NCI-H524 treated with DMSO at 0.1 percent for 48 hours (cell line): ENCODE measurements at regions not wholly inside any gene's neighbourhood (a gene's known extent, or its start where the extent isn't known, plus 50 kb on each side); places are given as distances from the start of the nearest gene placed in this dataset.

Experiments
- DNase-seq: peaks from one replicate; lab custom pipeline; 2025; lab: John Stamatoyannopoulos, UW

DNA sequence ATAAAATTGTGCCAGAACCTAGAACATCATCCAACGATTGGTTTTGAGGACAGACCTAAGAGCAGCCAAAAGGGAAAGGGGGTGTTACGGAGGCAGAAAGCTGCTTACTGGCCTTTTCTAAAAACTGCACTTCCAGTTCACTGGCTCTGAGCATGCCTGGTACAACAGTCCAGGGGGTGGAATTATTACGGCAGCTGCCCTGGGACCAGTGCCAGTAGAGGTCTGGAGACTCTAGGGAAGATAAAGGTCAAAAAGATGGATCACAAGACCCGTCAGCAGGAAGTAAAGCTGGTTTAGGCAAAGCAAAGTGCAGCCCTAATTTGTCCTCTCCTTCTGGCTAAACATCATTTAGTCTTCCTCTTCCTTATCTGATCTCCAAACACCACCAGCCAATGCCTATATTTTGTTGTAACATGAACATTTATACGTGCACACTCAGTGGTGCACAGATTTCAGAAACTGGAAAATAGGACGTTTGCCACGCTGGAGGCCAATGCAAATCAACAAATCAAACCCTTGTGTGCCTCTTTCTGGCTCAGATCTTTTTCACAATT, 216.4 kb upstream of the DPP6 start:
- no peak for DNase-seq

DNA sequence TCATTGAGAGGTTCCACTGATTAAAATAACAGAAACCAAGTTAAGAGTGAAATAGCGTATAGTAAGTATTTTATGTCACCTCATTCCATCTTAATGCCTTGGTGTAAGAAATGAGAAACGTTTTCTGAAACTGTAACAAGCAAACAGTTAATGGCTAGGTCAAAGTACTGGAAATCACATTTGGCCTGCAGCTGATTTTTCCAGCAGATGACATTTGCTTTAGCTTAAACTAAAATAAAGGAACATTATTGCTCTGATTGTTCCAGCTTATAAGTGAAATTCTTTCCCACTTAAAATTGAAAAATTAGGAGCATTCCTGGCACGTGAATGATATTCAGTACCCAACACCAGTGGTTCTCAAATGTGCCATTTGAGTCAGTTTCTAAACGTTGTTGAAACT, 213.6 kb upstream of the DPP6 start:
- no peak for DNase-seq

DNA sequence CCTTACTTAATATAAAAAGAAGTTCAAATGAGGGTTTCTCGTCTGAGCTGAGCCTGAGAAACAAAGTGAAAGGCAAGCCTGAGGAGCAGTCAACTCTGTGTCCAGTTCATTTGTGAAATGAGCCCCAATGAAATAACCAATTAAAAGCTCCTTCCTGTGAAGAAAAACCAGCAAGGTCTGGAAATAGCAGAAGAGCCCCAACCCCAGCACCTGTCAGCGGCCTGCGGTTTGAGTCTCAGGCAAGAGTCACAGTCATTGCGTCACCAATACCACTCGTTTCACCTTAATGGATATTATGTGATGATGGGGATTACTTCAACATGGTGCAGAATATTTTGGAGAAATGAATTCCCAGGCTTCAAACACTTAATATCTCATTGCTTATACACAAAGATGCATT, 211.3 kb upstream of the DPP6 start:
- DNase-seq = no peak

DNA sequence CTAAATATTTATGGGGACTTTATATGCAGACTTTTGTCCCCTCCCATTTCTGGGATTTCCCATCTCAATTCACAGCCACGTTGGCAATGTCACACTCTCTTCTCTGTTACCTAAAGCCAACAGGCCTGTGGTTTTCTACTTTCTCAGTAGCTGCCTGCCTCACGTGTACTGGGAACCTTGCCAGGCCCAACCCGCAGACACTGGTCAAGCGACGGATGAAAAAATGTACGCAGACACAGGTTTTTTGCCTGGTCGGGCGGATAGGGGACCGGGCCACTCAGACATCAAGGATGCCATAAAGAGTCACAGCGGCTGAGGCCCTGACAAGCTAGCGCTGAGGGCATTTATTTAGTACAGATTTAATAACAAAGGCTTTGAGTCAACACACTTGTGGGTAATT, 204.4 kb upstream of the DPP6 start:
- no peak for DNase-seq

DNA sequence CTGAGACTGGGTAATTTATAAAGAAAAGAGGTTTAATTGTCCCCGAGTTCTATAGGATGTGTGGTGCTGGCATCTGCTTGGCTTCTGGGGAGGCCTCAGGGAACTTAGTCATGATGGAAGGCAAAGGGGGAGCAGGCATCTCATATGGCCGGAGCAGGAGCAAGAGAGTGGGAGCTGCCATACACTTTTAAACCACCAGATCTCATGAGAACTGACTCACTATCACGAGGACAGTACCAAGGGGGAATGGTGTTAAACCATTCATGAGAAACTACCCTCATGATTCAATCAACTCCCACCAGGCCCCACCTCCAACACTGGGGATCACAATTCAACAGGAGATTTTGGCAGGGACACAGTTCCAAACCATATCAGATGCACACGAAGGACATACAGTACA, 199.9 kb upstream of the DPP6 start:
- DNase-seq = no peak

DNA sequence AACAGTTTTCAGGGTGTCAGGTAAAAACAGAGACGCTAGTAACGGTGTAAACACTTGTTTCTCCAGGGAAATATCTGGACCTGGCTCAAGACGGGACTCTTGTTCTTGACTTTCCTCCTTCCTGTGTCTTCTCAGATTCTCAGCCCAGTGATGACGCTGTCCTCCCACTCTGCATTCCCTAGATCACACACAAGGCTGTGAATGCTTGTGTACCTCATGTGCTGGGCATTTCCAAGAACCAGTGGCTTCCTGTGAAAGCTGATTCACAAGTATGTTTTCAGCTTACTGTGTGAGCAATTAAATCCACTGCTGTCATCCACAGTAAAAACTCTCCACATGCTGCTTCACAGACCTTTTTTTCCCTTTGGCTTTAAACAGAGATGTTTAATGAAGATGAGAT, 193.8 kb upstream of the DPP6 start:
- DNase-seq = no peak

DNA sequence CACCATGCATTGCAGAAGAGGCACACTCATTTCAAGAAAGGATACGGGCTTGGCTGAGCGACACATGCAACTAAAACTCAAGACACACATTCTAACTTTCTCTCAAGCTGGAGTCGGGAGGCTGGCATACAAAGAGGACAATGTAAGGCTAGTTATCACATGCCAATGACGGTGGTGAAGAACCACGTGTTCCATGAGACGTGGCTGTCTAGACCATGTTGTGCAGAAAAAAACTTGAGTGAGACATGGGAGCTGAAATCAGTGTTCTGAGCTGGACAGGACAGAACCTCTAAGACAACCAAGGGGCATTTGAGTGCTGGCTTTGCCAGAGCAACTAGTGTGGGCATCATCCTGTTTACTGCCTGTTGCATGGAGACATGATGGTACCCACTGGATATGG, 193.0 kb upstream of the DPP6 start:
- DNase-seq = no peak

DNA sequence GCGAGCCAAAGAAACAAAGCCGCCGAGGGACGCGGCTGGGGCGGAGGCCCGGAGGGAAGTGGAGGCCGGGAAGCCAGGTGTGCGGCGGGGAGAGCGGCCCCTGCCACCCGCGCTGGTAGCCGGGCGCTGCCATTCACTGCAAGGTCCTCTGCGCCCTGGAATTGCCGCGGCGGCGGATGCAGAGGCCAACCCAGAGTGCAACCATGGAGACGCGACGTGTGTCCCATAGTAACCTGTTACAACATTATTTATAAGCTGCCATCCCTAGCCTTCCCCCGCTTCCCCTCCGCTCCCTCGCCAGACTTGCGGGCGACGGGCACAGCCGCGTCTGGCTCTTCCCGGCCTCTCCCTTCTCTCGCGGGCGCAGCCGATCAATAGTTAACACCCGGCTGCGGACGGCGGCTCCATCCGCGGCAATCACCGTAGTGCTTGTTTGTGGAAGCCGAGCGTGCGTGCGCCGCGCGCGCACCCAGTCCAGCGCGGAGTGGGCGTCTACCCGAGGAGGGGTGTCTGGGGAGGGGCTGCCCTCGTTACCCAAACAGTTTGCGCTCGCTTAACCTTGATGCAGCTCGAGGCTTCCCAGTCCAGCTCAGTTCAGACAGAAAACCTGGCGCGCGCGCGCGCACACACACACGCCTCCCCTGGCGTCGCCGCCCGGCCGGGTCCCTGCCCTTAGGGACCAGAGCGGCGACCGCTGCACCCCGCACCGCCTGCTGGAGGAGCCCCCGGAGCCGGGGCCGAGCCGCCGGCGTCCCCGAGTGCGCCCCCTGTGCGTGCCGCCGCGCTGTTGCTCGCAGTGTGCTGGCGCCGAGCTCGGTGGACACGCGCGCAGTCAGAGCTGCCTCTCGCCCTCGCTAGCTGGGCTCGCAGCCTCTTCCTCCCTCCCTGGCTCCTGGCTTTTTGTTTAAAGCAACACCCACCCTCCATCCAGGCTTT, 165.4 kb upstream of the DPP6 start:
- DNase-seq = peak; percentile 4

DNA sequence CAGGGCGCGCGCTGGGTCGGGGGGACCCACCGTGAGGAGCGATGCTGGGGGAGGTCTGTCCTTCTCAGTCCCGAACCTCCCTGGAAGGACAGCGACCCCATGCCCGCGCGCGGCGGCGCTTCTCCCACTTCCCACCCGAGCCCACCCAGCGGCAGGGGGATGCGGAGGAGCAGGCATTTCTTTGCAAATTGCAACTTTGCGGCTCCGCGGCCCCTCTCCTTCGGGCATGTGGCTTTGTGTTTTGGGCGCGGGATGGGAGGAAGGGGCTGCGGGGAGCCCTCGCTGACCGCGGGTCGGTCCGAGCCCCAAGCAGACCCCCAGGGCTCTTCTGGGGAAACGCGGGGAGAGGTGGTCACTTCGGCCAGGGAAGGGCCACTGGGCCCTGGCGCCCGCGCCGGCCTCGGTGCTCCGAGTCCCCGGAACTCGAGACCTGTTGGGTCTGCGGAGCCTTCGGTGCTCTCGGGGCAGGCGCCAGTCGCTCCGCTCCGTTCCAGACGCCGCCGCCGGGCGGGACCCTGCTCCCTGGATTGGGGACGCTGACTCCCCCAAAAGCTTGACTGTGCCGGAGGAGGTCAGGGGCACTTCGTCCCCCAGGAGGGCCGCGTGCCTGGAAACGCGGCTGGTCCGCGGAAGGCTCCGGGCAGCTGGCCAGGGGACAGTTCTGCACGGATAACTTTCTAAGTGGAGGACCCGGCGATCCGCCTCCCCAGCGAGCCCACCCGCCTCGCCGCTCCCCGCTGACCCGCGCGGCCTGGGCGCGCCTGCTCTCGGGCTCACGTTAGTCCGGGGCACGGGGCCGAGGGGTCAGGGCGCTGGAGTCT, 164.2 kb upstream of the DPP6 start:
- no peak for DNase-seq

DNA sequence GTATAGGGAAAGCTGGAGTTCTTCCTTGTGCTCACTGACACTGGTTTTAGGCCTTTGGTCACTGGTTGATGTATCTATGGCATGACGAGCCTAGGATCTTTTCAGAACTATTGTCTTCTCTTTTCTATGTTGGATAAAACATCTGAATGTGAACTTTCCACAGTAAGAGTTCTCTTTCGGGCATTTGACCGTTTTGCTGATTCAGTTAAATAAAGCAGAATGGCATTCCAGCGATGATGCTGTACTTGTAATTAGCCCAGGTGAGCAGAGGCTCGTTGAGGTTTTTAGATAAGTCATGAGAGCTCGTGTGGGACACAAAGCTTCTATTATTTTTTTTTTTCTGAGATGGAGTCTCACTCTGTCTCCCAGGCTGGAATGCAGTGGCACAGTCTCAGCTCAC, 160.2 kb upstream of the DPP6 start:
- no peak for DNase-seq

DNA sequence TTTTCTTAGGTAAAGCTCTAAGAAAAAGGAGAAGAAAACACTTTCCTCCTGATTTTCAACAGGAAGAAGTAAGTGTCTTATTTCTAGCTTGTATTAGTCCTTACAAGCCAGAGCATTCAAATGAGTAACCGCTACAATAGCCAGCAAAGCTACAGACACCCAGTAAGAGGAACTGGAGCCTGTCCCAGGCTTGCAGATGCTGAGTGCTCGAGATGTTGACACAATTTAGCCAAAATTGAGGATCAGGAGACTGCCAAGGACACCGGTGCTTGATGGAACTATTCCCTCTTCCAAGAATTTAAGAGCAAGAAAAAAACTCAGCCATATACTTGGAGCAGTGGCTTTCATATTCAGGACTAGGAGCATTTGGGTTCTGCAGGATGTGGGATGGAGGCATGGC, 149.3 kb upstream of the DPP6 start:
- no peak for DNase-seq

DNA sequence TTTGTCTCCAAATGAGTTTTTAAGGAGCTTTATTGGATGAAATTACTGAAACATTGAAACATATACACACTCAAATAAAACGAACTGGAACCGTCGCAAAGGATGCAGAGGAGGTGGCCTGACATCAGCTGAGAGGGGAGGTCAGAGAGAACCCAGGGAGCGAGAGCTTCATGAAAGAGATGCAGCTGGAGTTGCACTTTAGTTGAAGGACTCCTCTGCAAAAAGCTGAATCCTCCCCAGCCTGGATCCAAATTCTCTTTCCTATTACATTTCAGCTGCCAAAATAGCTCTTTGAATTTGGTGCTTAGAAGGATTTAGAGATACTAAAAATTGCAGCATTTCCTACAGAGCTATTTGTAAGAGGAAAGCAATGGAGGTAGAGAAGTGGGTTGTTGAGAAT, 140.0 kb upstream of the DPP6 start:
- no peak for DNase-seq

DNA sequence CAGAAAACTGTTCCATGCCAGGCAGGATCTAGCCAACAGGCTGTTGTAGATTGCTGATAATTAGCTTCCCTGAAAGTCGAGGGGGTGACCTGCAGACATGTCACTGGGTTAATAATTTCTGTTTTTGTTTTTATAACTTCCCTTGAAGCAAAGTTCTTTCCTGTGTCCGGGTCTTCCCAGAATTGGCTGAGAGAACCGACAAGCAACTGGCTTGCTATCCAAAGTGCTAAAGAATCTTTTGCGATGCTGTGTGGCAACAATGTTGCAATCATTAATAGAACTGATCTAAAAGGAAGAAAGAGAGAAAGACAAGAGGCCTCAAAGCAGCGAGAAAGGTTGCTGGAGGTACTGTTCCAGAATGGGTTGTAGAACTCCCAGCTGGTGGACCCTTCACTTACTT, 132.1 kb upstream of the DPP6 start:
- no peak for DNase-seq

DNA sequence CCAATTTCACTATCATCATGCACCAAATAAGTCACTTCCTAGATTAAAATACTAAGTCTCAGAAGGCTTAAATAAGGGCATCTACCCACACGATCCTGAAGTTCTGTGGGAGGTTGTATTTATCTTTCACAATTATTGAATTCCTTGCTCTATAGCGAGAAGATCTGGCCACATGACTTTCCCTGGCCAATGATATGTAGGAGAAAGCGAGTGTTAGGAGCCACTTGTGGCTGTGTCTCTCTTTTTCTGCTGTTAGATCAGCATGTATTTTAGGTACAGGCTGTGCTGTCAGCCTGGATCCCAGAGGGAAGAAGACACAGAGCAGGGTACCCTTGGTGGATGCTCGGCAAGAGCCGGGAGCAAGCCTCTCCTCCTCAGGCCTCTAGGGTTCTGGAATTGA, 131.3 kb upstream of the DPP6 start:
- no peak for DNase-seq

DNA sequence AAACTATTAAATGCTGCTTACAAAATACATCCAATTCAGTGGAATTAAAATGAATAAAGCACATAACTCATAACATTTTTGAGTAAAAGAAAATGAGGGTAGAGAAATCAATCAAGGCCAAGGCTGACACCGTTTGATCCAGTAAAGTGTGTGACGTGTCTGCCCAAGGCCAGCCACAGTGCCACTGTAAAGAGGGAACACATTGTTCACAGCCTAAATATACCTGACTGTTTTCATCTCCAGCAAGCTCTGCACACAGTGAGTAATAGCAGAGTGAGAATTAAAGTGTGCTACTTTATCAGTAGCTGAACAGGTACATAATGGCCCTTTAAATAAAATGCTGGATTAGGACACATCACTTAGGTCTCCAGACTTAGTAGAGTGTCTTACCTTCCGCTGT, 130.8 kb upstream of the DPP6 start:
- no peak for DNase-seq

DNA sequence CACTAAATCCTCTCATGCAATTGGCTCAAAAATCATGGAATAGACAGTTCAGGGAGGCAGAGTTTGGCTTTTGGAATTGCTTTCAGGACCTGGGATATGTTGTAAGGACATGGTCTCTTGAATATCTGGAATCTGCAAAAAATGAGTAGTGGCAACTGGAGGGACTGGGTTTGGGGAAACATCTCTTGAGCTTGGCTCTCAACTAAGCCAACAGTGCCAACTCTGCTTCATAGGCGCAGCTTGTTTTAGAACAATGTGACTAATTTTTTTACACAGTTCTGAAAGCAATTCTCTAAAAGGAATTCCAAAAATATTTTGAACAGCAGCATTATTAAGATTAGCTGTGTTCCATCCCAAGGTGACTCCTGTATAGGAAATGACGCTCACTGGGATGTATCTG, 121.5 kb upstream of the DPP6 start:
- no peak for DNase-seq

DNA sequence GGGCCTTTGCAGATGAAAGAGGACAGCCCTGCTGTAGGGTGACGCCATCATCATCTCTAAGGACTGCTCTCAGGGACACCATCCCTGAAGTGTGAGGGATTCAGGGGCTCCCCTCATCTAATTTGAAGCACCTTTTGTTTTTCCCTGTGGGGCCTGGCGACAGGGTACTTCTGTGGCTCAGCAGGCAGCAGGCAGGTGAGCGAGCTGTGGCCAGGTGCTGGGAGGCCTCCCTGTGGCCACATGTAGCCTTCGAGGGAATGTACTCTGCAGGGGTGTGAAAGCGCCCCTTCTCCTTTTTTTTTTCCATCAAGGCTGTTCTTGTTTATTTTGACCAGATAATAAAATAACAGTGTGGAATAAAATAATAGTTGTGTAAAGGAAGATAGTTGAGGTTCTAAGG, 118.2 kb upstream of the DPP6 start:
- no peak for DNase-seq

DNA sequence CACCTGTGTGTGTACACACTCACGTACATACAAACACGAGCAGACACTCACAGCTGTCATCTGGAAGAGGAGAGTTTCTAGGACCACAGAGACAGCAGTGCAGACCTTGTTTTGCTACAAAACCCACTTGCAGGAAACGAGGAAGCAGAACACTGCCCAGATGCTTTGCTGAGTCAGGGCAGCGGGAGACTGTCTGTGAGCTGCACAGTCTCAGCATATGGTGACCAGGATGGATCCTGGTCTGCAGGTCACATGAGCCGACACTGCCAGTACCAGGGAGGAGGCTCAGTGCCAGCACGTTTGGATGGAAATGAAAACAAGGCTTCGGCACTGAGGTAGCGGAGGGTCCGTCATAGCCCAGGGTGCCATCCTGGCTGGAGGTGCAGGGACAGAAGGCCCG, 117.6 kb upstream of the DPP6 start:
- DNase-seq = no peak

DNA sequence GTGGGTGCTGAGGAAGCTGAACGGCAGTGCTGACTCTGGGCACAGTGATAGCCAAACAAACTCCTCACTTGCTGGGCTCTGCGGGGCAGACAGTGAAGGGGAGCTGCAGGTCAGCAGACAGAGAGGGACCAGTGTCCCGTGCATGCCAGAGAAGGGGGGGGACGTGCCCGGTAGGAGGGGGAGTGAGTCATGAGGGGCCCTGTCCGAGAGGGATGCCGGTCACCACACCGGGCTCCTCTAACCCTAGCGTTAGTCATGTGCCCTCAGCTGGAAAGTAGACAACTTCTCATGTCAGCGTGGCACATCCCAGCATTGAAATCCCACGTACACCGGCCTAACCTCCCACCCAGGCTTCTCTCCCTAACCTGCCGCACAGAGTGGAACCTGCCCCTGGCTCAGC, 117.1 kb upstream of the DPP6 start:
- DNase-seq = no peak

DNA sequence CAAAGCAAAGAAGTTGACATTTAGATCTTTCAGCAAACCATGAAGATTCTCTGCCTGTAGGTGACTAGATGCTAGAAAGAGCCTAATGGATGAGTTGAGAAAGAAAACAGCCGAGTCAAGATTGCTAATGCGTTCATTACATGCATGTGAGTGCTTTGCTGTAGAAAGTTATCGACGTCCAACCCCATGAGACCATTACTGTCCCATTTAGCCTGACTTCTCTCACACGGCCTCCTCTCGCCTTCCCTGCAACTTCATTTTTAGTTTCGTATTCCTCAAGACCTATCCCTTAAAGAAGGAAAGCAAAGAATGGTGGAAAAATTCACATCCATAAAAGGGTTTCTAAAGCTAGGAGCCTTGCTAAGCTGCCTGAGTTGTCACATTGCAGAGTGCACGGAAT, 113.7 kb upstream of the DPP6 start:
- DNase-seq = no peak

DNA sequence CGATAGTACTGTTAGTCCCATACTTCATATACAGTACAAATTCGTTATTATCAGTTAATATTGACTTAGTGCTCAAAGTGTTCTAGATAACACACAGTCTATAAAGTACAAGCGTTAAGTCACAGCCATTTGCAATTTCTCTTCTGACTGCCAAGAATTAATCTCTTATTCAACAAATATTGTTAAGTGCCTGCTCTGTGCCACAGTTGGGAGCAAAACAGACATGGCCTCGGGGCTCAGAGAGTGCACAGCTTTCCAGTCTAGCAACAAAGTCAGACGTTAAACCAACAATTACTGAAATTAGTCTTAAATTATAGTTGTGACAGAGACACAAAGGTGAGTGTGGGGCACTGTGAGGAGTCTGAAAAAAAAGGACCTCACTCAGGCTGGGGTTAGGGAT, 113.0 kb upstream of the DPP6 start:
- DNase-seq = no peak

DNA sequence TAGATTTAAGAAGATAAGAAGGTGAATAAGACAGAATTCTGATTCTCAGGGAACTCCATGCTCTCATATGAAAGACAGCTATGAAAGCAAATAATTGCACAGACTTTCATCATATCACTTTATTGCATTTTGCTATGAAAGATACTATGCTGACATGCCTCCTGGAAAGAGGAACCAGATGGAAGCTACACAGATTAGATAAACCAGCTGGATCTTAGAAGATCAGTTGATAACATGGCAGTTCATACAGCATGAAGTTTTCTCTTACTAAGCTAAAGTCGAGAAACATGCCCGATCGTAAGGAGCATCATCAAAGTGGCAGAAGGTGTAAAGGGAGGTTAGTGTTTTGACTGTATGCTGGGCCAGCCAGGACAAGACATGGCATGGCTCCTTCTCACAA, 112.5 kb upstream of the DPP6 start:
- DNase-seq = no peak

DNA sequence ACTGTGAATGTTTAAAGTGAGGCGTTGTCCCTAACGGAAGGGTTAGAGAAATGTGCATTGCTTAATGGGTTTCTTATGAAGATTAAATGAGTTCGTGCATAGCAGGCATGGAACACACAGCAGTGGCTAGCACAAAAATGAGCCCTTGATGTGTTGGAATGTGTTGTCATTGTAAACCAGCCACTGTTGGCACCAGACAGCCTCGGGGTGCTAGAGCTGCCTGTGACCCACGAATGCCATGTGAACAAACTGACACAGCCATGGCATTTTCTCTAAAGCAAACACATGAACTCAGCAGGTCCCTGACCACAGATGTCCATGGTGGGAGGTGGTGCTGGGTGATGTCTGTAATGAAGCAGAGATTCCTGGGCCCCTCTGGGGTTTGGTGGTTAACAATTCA, 111.1 kb upstream of the DPP6 start:
- DNase-seq = no peak
